GM18858 (cell line): ENCODE measurements at regions not wholly inside any gene's neighbourhood (a gene's known extent, or its start where the extent isn't known, plus 50 kb on each side); places are given as distances from the start of the nearest gene placed in this dataset.

ENCODE experiments used
- ATAC-seq: cut with Tn5 transposase; IDR thresholded peaks from one replicate; pipeline ENCODE4 v1.9.1; 2021; ENCODE audit not compliant: unreplicated experiment

DNA sequence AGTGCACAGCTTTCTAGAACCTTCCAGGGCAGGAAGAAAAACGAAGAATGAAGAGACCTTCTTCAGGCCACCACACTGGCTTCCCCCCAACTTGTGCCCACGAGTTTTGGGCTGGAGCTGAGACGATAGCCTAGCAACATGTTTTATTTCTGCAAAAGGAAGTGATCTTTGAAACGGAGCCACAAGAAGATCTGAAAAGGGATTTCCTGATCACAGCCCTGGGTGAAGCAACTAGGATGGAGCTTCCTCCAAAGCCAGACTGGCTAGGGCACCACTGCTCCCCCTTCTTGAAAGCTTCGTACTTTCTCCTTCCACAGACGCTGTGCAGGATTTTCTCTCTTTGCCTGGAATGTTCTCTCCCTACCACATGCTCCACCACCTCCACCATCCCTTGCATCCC lies 418.3 kb downstream of the MED13L start:
- no peak for ATAC-seq

DNA sequence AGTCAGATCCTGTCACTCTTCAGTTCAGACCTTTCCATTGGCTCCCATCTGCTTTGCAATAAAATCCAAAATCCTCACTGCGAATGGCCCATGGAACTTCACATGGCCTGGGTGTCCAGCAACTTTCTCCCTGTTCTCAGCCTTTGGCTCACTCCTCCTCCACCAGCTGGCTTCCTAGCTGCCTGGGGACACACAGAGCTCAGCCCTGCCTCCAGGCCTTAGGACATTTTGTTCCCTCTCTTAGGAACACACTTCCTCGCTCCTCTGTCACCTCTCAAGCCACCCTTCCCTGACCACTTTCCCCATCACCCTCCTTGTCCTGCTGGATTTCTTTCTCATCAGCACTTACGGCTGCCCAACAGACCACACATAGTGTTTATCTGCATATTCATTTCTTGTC lies 419.6 kb downstream of the MED13L start:
- no peak for ATAC-seq

DNA sequence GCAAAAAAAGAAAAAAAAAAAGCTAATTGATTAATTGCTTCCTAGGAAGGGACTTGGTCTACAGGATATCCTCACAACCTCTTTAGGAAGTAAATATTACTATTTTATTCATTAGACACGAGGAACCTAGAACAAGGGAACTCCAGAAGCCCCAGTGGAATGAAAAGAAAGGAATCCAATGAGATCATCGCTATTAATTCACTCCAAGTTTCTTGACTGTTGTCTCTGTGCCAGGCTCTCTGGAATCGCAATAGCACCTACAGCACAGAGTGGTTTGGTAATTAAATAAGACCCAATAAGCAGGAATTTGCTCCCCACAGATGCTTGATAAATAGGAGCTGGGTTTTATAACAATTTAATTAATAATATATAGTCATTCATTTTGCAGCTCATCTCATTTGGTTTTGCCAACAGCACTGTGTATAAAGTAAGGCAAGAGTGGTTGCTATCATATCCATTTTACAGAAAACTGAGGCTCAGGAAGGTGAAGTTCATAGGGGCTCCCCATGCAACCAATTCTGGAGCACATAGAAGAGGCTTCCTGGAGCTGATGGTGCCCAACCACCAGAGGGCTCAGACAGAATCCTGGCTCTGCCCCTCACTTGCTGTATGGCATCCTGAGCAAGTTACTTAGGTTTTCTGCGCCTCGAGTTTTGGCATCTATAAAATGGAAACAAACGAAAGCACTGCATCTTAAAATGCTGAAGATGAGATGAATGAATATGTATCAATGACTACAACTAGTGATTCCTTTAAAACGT lies 420.2 kb downstream of the MED13L start:
- ATAC-seq: no peak

DNA sequence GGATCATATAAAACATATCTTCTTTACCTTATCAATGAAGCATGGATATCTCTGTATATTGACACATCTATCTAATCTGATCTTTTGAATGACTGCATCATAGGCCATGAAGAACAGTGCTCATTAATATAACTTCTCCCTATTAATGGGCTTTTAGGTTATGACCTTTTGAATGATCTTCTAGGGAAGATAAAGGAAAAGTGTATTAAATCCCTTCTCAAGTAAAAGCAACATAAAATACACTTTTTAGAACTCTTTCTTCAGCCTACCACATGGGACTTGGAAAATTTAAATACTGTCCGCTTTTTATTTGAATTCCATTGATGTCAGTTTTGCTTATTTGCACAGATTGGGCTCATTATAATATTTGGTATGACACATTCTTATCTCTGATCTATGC lies 425.4 kb downstream of the MED13L start:
- ATAC-seq: no peak

DNA sequence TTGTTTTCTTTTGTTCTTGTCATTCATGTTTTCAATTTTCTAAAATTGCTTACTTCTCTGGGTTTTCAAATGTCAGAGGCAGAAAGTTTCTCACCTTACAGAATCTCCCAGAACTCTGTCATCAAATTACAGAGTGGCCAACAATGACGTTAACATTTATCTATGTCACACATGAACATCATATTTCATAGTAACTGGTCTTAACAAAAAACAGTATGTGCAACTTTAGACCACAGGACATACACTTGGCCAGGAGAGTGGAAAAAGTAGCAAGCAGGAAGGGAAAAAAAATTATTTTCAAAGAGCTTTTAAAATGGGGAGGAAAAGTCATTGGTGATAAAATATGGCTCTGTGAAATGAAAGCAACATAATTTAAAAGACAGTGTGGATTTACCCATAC lies 426.5 kb downstream of the MED13L start:
- no peak for ATAC-seq

DNA sequence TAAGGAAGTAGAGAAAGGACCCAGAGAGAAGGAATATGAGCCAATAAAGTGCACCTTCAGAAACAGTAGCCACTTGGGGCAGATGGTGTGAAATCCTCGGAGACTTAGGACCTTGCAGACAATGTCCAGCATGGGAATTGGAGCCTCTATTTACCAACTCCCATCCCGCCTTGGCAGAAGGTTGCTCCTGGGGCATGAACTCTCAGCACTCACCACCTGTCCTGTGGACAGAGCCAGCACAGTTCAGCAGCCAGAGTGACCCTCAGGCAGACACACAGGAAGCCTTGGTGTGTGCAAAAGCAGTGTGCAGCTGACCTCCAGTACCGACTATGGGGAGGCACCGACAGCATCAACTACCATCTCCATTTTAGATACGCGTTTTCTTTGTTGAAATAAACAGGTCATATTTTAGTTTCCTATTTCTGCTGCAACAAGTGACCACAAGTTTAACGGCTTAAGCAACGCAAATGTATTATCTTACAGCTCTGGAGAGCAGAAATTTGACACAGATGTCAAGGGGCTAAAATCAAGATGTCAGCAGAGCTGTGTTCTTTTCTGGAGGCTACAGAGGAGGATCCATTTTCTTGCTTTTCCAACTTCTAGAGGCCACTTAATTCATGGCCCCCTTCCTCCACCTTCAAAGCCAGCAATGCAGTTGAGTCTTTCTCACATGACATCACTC lies 428.1 kb downstream of the MED13L start:
- ATAC-seq: no peak

DNA sequence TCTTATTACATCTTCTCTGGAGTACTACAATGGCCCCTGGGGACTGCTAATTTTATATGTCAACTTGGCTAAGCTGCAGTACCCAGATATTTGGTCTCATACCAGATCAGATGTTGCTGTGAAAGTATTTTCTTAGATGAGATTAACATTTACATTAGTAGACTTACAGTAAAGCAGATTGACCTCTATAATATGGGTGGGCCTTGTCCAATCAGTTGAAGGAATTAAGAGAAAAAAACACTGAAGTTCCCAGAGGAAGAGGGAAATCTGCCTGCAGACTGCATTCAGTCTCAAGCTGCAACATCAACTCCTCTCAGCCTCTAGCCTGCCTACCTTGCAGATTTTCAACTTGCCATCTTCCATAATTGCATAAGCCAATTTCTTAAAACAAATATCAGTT lies 430.1 kb downstream of the MED13L start:
- ATAC-seq: no peak

DNA sequence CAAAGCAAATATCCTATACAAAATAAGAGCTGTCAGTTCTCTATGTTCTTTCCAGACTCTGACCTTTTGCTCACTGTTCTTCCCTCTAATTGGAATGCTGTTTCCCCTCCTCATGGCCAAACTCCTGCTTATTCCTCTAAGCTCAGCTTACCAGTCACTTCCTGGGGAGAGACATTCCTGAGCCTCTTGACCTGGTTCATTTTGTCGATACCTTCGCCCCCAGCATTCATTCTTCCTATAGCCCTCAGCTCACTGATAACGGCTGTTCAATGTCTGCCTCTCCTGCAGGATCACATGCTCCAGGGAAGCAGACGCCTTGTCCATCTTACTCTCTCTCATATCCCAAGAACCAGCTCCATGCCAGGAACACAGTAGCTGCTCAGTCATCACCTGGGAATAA lies 431.0 kb downstream of the MED13L start:
- no peak for ATAC-seq

DNA sequence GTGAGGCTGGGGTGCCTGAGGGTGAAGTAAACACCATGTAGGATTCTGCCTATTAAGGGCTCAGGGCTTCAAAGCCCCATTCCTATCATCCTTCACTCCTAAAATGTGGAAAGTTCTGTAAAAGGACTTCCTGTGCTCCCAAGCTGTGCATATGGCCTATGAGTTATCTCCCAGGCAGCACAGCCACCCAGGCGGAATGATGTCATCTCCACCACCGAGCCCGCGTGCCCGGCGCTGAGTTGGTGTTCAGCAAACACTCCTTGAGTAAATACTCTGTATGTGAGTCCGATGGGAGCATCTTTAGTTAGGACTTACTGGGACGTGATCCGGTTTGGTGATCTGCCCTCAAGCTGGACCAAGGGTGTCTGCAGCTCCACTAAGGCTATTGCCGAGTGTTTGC lies 437.3 kb downstream of the MED13L start:
- no peak for ATAC-seq

DNA sequence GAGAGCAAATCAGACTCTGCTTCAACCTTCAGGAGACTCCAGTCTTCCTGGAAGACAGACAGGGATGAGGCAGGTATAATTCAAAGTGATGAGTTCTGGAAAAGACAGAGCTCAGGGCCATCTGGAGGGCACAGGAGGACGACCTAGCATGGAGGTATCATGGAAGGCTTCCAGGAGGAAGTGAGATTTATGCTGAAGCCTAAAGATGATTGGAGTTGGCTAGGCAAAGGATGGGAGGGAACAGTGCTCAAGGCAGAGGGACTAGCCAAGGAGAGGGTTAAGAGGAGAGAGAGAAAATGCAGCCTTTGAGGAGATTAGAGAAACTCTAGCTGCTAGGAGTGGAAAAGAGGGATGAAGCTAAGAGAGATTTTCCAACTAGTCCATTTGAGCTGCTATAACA lies 438.5 kb downstream of the MED13L start:
- ATAC-seq: no peak

DNA sequence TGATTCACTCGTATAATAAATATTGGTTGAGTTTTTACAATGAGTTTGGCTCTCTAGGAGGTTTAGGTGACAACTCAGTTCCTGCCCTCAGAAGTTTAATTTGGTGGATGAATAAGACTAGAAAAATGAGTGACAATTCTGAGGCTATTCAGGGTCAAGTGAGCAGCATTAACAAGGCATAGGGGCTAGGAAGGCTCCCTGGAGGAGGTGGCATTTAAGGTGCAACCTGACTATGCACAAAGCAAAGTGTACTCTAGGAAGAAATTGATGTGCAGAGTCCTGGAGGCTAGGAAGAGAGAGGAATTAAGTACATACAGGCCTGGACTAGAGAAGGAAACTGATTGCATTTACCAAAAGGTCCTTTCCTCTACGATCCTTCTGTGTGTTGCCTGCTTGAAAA lies 440.3 kb downstream of the MED13L start:
- ATAC-seq: no peak

DNA sequence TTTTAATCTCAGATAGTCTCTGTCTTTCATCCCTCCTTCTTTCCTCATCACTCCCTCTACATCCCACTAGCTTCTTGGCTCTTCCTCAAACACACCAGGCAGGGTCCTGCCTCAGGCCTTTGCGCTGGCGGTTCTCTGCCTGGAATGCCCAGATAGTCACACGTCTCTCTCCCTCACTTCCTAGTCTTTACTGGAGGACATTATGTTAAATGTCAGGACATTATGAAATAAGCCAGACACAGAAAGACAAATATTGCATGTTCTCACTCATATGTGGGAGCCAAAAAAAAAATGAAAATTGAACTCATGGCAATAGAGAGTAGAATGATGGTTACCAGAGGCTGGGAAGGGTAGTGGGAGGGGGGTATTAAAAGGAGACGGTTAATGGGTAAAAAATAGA lies 442.0 kb downstream of the MED13L start:
- ATAC-seq: no peak

DNA sequence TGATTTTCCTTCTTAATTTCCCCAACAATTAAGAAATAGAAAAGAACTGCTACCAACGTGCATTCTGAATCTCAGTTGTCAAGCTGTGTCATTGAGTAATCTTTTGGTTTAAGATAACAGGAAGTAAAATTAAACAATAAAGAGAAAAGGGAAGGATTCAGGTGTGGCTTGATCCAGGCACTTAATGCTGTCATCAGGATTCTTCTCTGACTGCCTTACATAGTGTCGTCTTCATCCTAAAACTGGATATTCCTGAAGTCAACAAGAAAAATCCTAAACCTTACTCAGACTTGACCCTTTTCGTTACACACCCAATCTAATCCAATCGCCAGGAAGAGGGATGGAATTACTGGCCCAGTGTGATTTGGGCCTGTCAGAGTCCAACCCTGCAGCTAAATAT lies 443.8 kb downstream of the MED13L start:
- ATAC-seq: no peak

DNA sequence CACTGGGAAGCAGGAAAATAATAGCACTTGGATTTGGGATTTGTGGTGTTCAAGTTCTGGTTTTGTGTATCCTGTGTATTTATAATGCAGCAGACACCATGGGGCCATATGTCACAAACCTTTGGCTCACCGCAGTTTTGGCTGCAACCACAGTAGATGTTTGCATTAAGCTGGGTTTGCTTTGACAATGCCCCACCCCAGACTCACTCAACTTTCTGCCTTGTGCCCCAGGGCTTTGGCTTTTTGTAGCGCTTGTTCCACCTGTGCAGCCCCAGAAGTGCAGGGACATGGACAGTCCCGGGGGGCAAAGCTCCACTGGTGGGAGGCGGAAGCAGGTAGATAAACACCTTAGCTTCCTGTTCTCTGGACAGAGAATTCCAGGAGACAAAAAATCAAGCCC lies 446.9 kb downstream of the MED13L start:
- ATAC-seq: no peak

DNA sequence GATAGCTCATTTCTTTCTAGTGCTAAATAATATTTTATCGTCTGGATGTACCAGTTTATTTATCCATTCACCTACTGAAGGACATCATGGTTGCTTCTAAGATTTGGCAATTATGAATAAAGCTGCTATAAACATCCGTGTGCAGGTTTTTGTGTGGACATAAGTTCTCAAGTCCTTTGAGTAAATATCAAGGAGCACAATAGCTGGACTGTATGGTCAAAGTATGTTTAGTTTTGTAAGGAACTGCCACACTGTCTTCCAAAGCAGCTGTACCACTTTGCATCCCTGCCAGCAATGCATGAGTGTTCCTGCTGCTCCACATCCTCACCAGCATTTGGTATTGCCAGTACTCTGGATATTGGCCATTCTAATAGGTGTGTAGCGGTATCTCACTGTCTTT lies 447.4 kb downstream of the MED13L start:
- no peak for ATAC-seq

DNA sequence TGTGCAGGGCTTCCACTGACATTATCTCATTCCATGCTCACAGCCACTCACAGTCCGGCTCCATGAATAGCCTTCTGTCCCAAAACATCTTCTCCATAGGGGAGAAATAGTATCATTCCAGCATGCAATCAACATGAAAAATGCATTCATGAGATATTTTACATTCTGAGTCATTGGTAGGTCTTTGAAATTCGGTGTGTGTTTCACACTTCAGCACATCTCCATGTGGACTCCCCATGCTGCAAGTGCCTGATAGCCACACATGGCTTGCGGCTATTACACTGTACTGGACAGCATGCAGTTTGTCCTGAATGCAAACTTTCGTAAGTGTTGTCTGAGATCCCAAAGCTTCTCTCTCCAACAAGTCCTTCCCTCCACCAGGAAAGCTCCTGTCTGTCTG lies 449.3 kb downstream of the MED13L start:
- ATAC-seq: no peak

DNA sequence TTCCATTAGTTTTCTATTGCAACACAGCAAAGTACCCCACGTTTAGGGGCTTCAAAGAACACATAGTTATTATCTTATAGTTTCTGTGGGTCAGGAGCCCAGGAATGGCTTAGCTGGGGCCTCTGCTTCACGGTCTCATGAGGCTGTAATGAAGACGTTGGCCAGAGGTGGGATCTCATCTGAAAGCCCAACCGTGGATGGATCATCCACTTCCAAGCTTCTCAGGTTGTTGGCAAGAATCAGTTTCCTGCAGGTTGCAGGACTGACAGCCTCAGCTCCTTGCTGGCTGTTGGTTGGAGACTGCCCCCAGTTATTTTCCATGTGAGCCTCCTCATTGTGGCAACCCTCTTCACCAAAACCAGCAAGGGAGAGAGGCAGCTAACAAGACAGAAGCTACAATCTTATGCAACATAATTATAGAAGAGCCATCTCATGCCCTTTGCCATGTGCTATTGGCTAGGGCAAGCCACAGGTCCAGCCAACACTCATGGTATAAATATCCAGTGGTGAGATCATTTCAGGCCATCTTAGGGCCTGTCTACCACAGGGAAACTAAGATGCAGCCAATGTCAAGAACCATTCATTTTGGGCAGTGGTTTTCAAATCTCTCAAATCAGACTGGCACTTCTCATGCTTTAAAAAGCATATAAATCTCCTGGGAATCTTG lies 452.4 kb downstream of the MED13L start:
- ATAC-seq: no peak

DNA sequence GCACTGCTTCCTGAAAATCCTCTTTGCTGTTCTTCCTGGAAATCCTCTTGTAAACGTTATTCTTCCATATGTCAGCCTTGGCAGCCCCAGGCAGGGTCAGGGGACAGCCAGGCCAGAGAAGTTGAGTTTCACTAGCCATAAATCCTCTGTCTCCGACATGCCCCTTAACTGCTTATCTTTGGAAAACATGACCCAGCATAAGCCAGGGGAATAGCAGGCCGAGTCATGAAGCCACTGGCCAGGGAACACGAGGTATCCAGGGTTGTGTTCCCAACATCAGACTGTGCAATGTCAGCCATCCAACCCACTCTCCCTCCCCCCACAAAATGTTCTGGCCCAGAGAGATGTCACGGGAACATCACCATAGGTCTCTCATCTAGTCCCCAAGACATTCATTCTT lies 453.9 kb downstream of the MED13L start:
- no peak for ATAC-seq

DNA sequence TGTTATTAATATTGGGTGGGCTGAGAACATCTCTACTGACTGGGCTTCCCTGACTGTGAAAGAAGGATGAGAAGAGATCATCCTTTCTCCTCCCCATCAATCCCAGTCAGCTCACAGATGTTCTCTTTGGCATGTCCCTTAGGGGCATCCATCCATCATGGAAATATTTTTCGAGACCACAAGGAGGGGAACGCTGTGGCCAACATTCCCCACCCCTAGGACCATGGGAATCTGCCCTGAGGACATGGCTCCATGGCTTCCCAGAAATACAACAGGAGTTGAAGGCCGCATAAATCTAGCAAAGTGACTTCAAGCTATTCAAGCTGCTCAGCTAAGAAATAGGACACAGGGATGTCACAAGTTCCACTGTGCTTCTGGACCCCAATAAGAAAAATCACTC lies 456.8 kb downstream of the MED13L start:
- no peak for ATAC-seq

DNA sequence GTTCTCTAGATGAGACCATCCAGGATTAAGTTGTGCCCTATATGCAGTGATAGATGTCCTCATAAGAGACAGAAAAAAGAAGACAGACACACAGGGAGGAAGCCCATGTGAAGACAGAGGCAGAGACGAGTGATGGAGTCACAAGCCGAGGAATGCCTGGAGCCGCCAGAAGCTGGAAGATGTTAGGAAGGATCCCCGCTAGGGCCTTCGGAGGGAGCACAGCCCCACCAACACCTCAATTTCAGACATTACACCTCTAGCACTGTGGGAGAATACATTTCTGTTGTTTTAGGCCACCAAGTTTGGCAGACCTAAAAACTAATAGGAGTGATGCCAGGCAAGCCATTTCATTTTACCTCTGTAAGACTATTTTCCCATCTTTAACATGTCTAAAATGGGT lies 458.5 kb downstream of the MED13L start:
- ATAC-seq: no peak

DNA sequence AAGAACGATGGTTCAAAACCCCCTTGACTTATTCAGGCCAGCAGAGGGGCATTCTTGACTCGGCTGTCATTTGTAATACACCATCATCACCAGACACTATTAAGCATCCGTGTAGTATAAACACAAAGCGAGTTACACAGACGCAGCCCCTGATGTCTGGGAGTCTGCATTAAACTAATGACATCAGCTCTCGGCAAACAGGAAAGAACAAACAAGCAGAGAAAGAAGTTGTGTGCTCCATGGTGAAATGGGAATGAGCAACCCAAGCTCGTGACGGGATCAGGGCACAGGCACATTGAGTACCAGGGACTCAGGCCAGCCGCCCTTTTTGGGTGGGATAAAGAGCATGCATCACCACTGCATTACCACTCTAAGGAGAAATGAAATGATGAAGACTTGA lies 460.1 kb downstream of the MED13L start:
- ATAC-seq: no peak

DNA sequence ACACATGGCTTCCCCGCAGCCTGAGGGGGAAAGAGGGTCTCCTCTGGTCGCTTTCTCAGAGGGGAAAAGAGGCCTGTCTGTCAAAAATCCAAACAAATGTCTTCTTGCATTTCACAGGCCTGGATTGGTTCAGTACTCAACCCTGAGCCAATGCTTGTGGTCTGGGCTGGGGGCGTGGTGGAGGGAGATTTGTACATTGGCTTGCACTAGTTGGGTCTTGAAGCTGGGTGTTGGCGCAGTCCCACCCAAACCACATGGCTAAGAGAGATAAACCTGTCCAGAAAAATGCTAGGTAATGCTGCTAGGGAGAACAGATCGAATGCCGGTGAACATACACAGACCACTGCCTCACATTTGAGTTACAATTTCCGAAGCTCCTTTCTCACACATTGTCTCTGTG lies 461.6 kb downstream of the MED13L start:
- ATAC-seq: no peak
